Stomach (tissue), 4 donors: ENCODE measurements at regions not wholly inside any gene's neighbourhood (a gene's known extent, or its start where the extent isn't known, plus 50 kb on each side); places are given as distances from the start of the nearest gene placed in this dataset.

ENCODE experiments used
- EP300 ChIP-seq: sonication (generic); formaldehyde crosslinking; IDR thresholded peaks from one replicate; pipeline ENCODE4 v1.6.1; 2017; ENCODE audit warnings: antibody characterized with exemption
- TF ChIP-seq, protein P1 (sequence below), 7 experiments: fragments of 450-650 bp in 4 of 7; fragments of 200-600 bp in 3 of 7; sonication (generic) in 3 of 7; IDR thresholded peaks; one replicate each; pipeline ENCODE4 v1.5.1; 2016 to 2019; ENCODE audit warnings: antibody characterized with exemption in 7 of 7, control low read depth in 2 of 7, mild to moderate bottlenecking in 1 of 7

GRCh38 chr2:128388499-128388941, 69.9 kb upstream of the HS6ST1 start:
- TF ChIP-seq, protein P1, sequence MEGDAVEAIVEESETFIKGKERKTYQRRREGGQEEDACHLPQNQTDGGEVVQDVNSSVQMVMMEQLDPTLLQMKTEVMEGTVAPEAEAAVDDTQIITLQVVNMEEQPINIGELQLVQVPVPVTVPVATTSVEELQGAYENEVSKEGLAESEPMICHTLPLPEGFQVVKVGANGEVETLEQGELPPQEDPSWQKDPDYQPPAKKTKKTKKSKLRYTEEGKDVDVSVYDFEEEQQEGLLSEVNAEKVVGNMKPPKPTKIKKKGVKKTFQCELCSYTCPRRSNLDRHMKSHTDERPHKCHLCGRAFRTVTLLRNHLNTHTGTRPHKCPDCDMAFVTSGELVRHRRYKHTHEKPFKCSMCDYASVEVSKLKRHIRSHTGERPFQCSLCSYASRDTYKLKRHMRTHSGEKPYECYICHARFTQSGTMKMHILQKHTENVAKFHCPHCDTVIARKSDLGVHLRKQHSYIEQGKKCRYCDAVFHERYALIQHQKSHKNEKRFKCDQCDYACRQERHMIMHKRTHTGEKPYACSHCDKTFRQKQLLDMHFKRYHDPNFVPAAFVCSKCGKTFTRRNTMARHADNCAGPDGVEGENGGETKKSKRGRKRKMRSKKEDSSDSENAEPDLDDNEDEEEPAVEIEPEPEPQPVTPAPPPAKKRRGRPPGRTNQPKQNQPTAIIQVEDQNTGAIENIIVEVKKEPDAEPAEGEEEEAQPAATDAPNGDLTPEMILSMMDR (IDR thresholded peaks at IDR 0.05): no peak
- TF ChIP-seq EP300: no peak
